ENCODE measurements at regions not wholly inside any gene's neighbourhood (a gene's known extent, or its start where the extent isn't known, plus 50 kb on each side); places are given as distances from the start of the nearest gene placed in this dataset.

- TF ChIP-seq, protein P1, sequence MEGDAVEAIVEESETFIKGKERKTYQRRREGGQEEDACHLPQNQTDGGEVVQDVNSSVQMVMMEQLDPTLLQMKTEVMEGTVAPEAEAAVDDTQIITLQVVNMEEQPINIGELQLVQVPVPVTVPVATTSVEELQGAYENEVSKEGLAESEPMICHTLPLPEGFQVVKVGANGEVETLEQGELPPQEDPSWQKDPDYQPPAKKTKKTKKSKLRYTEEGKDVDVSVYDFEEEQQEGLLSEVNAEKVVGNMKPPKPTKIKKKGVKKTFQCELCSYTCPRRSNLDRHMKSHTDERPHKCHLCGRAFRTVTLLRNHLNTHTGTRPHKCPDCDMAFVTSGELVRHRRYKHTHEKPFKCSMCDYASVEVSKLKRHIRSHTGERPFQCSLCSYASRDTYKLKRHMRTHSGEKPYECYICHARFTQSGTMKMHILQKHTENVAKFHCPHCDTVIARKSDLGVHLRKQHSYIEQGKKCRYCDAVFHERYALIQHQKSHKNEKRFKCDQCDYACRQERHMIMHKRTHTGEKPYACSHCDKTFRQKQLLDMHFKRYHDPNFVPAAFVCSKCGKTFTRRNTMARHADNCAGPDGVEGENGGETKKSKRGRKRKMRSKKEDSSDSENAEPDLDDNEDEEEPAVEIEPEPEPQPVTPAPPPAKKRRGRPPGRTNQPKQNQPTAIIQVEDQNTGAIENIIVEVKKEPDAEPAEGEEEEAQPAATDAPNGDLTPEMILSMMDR (IDR thresholded peaks at IDR 0.05; ENCODE audit: control extremely low read depth, extremely low read depth) = no peak
- Histone ChIP-seq H3K27me3 (ENCODE audit: control insufficient read depth in 3 of 3, insufficient read depth in 3 of 3, low read length in 2 of 3) (peaks cover 0 to 11% (median 0%) of the 10 kb centered on the region in 3 donors), H3K4me3 (no peak overlapping the region), H3K27ac (ENCODE audit: low read depth in 1 of 2, low read length in 1 of 2) (no peak overlapping the region), H3K9me3 (ENCODE audit: control insufficient read depth in 4 of 4, insufficient read depth in 3 of 4, low read length in 3 of 4) (no peaks in the 10 kb centered on the region), H3K4me1 (ENCODE audit: control insufficient read depth in 5 of 5, insufficient read depth in 5 of 5, low read length in 5 of 5) (peaks cover 0 to 14% (median 0%) of the 10 kb centered on the region in 5 donors), H3K36me3 (ENCODE audit: control insufficient read depth in 4 of 4, insufficient read depth in 4 of 4, low read length in 4 of 4) (no peaks in the 10 kb centered on the region), H3K9ac (ENCODE audit: insufficient read depth in 1 of 2, low read length in 2 of 2) (no peak overlapping the region)
- WGBS, 2 donors = 91 to 98% methylated on average over 17 of the region's 17 CpGs
- ATAC-seq (ENCODE audit: insufficient read depth, low FRiP score) = no peak
- DNase-seq = no peak
Observed at GRCh38 chr14:100659345-100660001, 67.2 kb upstream of the DLK1 start.

DNA sequence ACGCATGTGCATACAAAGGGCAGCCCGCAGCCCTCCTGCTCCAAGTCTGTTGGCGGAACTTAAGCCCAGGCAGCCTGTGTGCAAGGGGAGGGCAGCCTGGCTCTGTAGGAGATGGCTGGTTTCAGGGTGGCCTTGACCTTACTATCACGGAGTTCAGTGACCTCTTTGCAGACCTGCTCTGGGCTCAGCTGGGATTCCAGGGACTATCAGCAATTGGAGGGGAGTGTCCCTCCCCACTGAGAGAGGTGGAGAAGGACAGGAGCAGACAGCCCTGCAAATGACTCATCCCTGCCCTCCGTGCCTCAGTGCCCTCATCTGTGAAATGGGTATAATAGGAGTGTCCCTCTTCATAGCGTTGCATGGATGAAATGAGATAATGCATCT, 66.2 kb upstream of the DLK1 start:
- no peaks in the 10 kb centered on the region for H3K9me3 ChIP-seq (ENCODE audit: control insufficient read depth in 4 of 4, insufficient read depth in 3 of 4, low read length in 3 of 4)
- 82 to 92% methylated on average over 6 of the region's 6 CpGs for WGBS, 2 donors
- no peak for ATAC-seq (ENCODE audit: insufficient read depth, low FRiP score)

GRCh38 chr14:100660882-100661635, 65.6 kb upstream of the DLK1 start:
- TF ChIP-seq, protein P1 (IDR thresholded peaks at IDR 0.05; ENCODE audit: control extremely low read depth, extremely low read depth) = no peak
- Histone ChIP-seq H3K4me3 (no peak overlapping the region), H3K36me3 (ENCODE audit: control insufficient read depth in 4 of 4, insufficient read depth in 4 of 4, low read length in 4 of 4) (no peaks in the 10 kb centered on the region), H3K9ac (ENCODE audit: insufficient read depth in 1 of 2, low read length in 2 of 2) (no peak overlapping the region), H3K27me3 (ENCODE audit: control insufficient read depth in 3 of 3, insufficient read depth in 3 of 3, low read length in 2 of 3) (peaks cover 0 to 16% (median 0%) of the 10 kb centered on the region in 3 donors), H3K4me1 (ENCODE audit: control insufficient read depth in 5 of 5, insufficient read depth in 5 of 5, low read length in 5 of 5) (peaks cover 0 to 28% (median 0%) of the 10 kb centered on the region in 5 donors), H3K27ac (ENCODE audit: low read depth in 1 of 2, low read length in 1 of 2) (no peak overlapping the region), H3K9me3 (ENCODE audit: control insufficient read depth in 4 of 4, insufficient read depth in 3 of 4, low read length in 3 of 4) (no peaks in the 10 kb centered on the region)
- ATAC-seq (ENCODE audit: insufficient read depth, low FRiP score) = no peak
- DNase-seq = peak; percentile 63 to 78 (median 65)
- 60 to 78% methylated on average over 18 of the region's 18 CpGs for WGBS, 2 donors

More for the DNA sequence above, 66.2 kb upstream of the DLK1 start:
- no peak overlapping the region for H3K27ac ChIP-seq (ENCODE audit: low read depth in 1 of 2, low read length in 1 of 2)
- H3K27me3 ChIP-seq (ENCODE audit: control insufficient read depth in 3 of 3, insufficient read depth in 3 of 3, low read length in 2 of 3) = peaks cover 0 to 16% (median 0%) of the 10 kb centered on the region in 3 donors
- no peak for DNase-seq
- no peak overlapping the region for H3K4me3 ChIP-seq
- TF ChIP-seq, protein P1 (IDR thresholded peaks at IDR 0.05; ENCODE audit: control extremely low read depth, extremely low read depth) = no peak
- peaks cover 0 to 24% (median 0%) of the 10 kb centered on the region in 5 donors for H3K4me1 ChIP-seq (ENCODE audit: control insufficient read depth in 5 of 5, insufficient read depth in 5 of 5, low read length in 5 of 5)
- H3K36me3 ChIP-seq (ENCODE audit: control insufficient read depth in 4 of 4, insufficient read depth in 4 of 4, low read length in 4 of 4) = no peaks in the 10 kb centered on the region
- no peak overlapping the region for H3K9ac ChIP-seq (ENCODE audit: insufficient read depth in 1 of 2, low read length in 2 of 2)

All from lung (tissue), 11 donors.